NT2/D1 (cell line): ENCODE measurements at regions not wholly inside any gene's neighbourhood (a gene's known extent, or its start where the extent isn't known, plus 50 kb on each side); places are given as distances from the start of the nearest gene placed in this dataset.
A peak's percentile ranks its signal among the peaks of the same experiment; 100 is the strongest.

Experiments used
- DNase-seq: peaks from one replicate; pipeline ENCODE4 v3.0.0-alpha.2; 2011; ENCODE audit warnings: low read depth, low spot score
- H3K27me3 ChIP-seq: 2 replicates; pipeline ENCODE4 v1.6.0; 2011; ENCODE audit warnings: mild to moderate bottlenecking; ENCODE audit not compliant: insufficient read length, insufficient read depth
- H3K36me3 ChIP-seq: 2 replicates; pipeline ENCODE4 v1.6.1; 2011; ENCODE audit warnings: mild to moderate bottlenecking, low read length, mixed read lengths; ENCODE audit not compliant: insufficient read depth, insufficient read length
- H3K4me1 ChIP-seq: 2 replicates; pipeline ENCODE4 v1.5.1; 2011; ENCODE audit not compliant: insufficient read depth, insufficient read length
- H3K4me3 ChIP-seq: 2 replicates; pipeline ENCODE4 v1.5.1; 2011; ENCODE audit warnings: low read depth; ENCODE audit not compliant: insufficient read length
- H3K9ac ChIP-seq: 2 replicates; pipeline ENCODE4 v1.6.0; 2011; ENCODE audit warnings: low read depth; ENCODE audit not compliant: insufficient read length
- H3K9me3 ChIP-seq: 2 replicates; pipeline ENCODE4 v1.5.1; 2011; ENCODE audit warnings: mild to moderate bottlenecking, low read length; ENCODE audit not compliant: insufficient read depth
- SUZ12 ChIP-seq: IDR thresholded peaks from 2 replicates; pipeline ENCODE4 v1.6.1; 2011; ENCODE audit not compliant: insufficient read length, insufficient read depth; ENCODE audit errors: extremely low read depth
- YY1 ChIP-seq: IDR thresholded peaks from 2 replicates; pipeline ENCODE4 v1.6.1; 2011; ENCODE audit not compliant: insufficient read length, insufficient read depth
- ZNF274 ChIP-seq: IDR thresholded peaks from 2 replicates; pipeline ENCODE4 v1.6.1; 2011; ENCODE audit warnings: mild to moderate bottlenecking, low read depth, low read length

DNA sequence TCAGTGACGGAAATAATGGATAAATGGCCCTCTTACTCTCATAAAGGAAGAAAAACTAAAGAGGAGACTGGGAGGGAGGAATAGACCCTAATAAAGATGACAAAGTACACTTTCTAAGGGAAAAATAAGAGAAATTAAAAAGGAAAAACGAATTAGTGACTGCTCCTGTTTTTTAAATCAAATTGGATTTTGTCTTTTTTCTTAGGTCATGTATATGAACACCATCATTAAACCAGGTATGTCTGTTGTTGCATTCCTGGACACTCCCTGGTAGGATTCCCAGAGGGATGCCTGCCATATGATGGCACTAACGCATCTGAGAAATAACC lies 59.4 kb upstream of the BTN3A2 start:
- Histone ChIP-seq H3K27me3 (no peaks in the 10 kb centered on the region), H3K9me3 (no peaks in the 10 kb centered on the region), H3K4me3 (no peak overlapping the region), H3K4me1 (no peaks in the 10 kb centered on the region), H3K9ac (no peak overlapping the region), H3K36me3 (no peaks in the 10 kb centered on the region)
- no peak for DNase-seq
- TF ChIP-seq SUZ12, result no peak
- no peak for TF ChIP-seq YY1
- no peak for TF ChIP-seq ZNF274

DNA sequence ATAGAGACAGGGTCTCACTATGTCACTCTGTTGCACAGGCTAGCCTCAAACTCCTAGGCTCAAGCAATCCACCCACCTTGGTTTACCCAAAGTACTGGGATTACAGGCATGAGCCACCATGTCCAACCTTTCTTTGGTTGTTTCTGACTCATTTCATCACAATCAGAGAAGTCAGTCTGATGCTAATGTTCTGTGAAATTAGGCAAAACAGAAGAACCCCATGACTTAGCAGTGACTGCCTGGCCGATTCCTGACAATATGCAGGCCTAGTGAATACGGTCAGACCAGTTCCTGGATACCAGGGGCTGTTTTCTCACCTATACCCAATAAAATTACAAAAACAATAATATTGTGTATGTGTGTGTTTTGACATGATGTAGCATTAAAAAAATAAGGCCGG lies 58.8 kb upstream of the BTN3A2 start:
- Histone ChIP-seq H3K9ac (no peak overlapping the region), H3K27me3 (no peaks in the 10 kb centered on the region), H3K4me1 (no peaks in the 10 kb centered on the region), H3K4me3 (no peak overlapping the region), H3K36me3 (no peaks in the 10 kb centered on the region), H3K9me3 (no peaks in the 10 kb centered on the region)
- no peak for DNase-seq
- no peak for TF ChIP-seq YY1
- TF ChIP-seq ZNF274, result no peak
- TF ChIP-seq SUZ12, result no peak

- no peak for DNase-seq
- Histone ChIP-seq H3K27me3 (no peaks in the 10 kb centered on the region), H3K9ac (no peak overlapping the region), H3K4me1 (no peaks in the 10 kb centered on the region), H3K36me3 (no peaks in the 10 kb centered on the region), H3K9me3 (no peaks in the 10 kb centered on the region), H3K4me3 (no peak overlapping the region)
- TF ChIP-seq YY1, result no peak
These were observed 57.1 kb upstream of the BTN3A2 start for GRCh38 chr6:26307850-26308249.

- no peaks in the 10 kb centered on the region for H3K27me3 ChIP-seq
- H3K9ac ChIP-seq, result no peak overlapping the region
- H3K4me3 ChIP-seq, result no peak overlapping the region
- H3K9me3 ChIP-seq, result no peaks in the 10 kb centered on the region
- H3K36me3 ChIP-seq, result no peaks in the 10 kb centered on the region
- DNase-seq, result no peak
- H3K4me1 ChIP-seq, result no peaks in the 10 kb centered on the region
- TF ChIP-seq ZNF274 (no peak), YY1 (no peak), SUZ12 (no peak)
These were observed 55.3 kb upstream of the BTN3A2 start for GRCh38 chr6:26309731-26310142.

GRCh38 chr6:26311012-26311384 lies 54.0 kb upstream of the BTN3A2 start:
- TF ChIP-seq YY1 (no peak), ZNF274 (no peak), SUZ12 (no peak)
- Histone ChIP-seq H3K4me3 (peak overlapping the region; percentile 58), H3K27me3 (no peaks in the 10 kb centered on the region), H3K36me3 (no peaks in the 10 kb centered on the region), H3K4me1 (no peaks in the 10 kb centered on the region), H3K9me3 (no peaks in the 10 kb centered on the region), H3K9ac (peak overlapping the region; percentile 65)
- DNase-seq, result no peak

GRCh38 chr6:26311385-26312095 lies 53.5 kb upstream of the BTN3A2 start:
- Histone ChIP-seq H3K9me3 (no peaks in the 10 kb centered on the region), H3K36me3 (no peaks in the 10 kb centered on the region), H3K9ac (peak overlapping the region; percentile 65), H3K27me3 (no peaks in the 10 kb centered on the region), H3K4me3 (peak overlapping the region; percentile 58), H3K4me1 (no peaks in the 10 kb centered on the region)
- DNase-seq, result no peak
- no peak for TF ChIP-seq YY1
- no peak for TF ChIP-seq ZNF274
- no peak for TF ChIP-seq SUZ12

DNA sequence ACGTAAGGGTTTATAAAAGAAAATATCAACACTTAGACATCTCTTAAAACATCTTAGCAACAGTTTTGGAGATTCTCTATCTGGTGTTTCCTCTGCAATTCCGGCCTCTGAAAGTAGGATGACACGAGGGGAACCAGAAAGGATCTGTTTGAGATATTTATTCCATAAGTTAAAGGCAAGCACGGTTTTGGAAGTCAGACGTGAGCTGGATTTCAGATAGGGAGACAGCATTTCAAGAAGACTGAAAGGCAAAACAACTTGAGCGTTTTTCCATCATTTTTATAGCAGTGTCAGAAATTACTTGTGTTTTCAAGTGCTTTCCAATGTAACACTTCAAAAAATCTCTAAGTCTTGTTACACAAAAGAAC lies 52.9 kb upstream of the BTN3A2 start:
- Histone ChIP-seq H3K4me1 (no peaks in the 10 kb centered on the region), H3K9me3 (no peaks in the 10 kb centered on the region), H3K4me3 (peak overlapping the region; percentile 49), H3K9ac (peak overlapping the region; percentile 50), H3K27me3 (no peaks in the 10 kb centered on the region), H3K36me3 (no peaks in the 10 kb centered on the region)
- TF ChIP-seq ZNF274 (no peak), SUZ12 (no peak), YY1 (no peak)
- DNase-seq, result no peak

GRCh38 chr6:26312501-26313397 lies 52.2 kb upstream of the BTN3A2 start:
- no peak for TF ChIP-seq SUZ12
- no peak for TF ChIP-seq ZNF274
- no peak for TF ChIP-seq YY1
- H3K36me3 ChIP-seq, result no peaks in the 10 kb centered on the region
- H3K27me3 ChIP-seq, result no peaks in the 10 kb centered on the region
- H3K4me3 ChIP-seq, result peak overlapping the region; percentile 65
- no peaks in the 10 kb centered on the region for H3K4me1 ChIP-seq
- peak overlapping the region; percentile 64 for H3K9ac ChIP-seq
- DNase-seq, result no peak
- no peaks in the 10 kb centered on the region for H3K9me3 ChIP-seq
